ENCODE measurements at regions not wholly inside any gene's neighbourhood (a gene's known extent, or its start where the extent isn't known, plus 50 kb on each side); places are given as distances from the start of the nearest gene placed in this dataset.
A peak's percentile ranks its signal among the peaks of the same experiment; 100 is the strongest.
"Not testable (repeated sequence)": the region's sequence is repeated elsewhere in the genome, so short reads cannot be mapped to it uniquely, and the experiment has no call there.

DNA sequence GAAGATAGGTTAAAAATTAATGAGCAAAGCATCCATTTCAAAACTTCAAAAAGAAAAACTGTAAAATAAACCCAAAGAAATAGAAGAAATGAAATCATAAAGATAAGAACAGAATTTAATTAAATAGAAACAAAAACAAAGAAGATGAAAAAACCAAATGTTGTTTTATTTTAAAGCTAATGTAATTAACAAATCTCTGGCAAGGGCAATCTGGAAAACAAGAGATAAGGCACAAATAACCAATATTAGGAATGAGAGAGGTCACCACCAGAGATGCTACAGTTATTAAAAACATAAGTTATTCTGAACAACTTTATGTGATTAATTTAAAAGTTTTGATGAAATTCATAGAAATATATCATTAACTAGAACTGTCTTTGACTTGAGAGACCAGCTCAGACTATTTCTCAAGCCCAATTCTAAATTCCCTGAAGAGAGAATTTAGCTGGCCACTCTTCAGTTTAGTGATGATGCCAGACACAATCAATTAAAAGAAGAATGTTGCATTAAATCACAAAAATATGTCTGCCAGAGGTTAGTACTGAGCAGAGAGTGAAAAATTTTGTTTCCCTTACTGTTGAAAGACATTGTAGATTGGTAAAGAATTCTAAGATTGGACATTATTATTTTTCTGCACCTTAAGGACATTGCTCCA lies 227.4 kb upstream of the VLDLR start:
- DNase-seq (ENCODE audit: low spot score); FAIRE-seq: not testable (repeated sequence)

DNA sequence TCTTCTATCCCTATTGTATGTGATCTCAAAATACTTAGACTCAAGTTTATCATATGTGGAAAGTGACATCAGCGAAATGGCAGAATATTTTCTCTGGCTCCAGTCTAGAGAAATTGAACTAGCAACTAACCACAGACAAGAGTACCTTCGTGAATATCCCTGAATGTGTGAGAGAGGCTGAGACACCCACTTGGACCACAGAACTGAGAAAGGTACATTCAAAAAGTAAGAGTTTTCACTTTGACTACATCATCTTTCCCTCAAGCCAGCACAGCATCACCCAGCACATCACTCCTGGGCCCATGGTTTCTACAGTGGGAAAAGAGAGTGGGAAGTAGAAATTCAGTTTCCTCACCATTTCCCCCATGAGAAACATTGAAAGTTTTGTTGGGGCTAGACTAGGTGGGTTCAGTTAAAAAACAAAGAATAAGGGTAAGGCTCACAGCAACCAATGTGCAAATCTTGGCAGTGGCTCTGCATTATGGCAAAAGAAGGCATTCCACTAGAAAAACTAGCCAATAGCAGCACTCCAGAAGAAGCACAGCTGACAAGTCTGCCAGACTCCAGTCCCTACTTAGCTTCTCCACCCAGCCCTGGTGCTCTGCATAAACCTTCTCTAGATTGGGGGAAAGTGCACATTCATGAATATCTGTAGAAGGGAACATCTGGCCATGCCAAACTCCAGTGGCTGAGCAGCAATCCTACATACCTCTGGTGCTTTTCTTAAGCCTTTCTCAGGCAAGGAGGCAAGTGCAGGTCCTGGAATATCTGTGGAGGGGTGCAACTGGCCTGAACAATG lies 225.6 kb upstream of the VLDLR start:
- DNase-seq (ENCODE audit: low spot score) (no peak), FAIRE-seq (no peak)

DNA sequence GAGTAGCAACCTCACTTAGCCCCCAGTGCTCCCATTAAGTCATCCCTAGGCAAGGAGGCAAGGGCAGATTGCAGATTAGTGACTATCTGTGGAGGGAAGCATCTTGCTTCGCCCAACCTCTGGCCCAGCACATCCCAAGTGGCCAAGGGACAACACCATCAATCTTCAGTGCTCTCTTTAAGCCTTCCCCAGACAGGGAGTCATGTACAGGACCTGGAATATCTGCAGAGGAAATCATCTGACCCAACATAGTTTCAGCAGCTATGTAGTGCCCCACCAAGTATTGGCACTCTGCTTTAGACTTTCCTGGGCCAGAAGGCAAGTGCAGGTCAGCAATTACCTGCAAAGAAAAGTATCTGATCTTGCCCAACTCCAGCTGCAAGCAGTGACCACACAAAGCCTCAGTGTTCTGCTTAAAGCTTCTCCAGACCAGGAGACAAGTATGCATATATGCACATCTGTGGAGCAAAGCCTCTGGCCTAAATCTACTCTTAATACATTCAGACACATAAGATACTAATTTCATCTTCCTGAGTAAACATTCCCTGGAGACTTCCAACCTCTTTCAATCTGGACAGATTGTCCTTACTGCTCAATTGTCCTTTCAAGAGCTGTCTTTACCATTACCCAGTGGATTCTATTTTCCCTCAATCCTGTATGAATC lies 224.8 kb upstream of the VLDLR start:
- FAIRE-seq (no peak), DNase-seq (ENCODE audit: low spot score) (no peak)

DNA sequence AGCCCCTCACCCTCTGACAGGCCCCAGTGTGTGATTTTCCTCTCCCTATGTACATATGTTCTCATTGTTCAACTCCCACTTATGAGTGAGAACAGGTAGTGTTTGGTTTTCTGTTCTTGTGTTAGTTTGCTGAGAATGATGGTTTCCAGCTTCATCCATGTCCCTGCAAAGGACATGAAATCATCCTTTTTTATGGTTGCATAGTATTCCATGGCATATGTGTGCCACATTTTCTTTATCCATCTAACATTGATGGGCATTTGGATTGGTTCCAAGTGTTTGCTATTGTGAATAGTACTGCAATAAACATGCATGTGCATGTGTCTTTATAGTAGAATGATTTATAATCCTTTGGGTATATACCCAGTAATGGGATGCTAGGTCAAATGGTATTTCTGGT lies 223.7 kb upstream of the VLDLR start:
- DNase-seq (ENCODE audit: low spot score); FAIRE-seq: not testable (repeated sequence)

DNA sequence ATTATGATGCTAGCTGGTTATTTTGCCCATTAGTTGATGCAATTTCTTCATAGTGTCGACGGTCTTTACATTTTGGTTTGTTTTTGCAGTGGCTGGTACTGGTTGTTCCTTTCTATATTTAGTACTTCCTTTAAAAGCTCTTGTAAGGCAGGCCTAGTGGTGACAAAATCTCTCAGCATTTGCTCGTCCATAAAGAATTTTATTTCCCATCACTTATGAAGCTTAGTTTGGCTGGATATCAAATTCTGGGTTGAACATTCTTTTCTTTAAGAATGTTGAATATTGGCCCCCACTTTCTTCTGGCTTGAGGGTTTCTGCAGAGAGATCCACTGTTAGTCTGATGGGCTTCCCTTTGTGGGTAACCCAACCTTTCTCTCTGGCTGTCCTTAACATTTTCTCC lies 219.8 kb upstream of the VLDLR start:
- not testable (repeated sequence) for DNase-seq (ENCODE audit: low spot score); FAIRE-seq

DNA sequence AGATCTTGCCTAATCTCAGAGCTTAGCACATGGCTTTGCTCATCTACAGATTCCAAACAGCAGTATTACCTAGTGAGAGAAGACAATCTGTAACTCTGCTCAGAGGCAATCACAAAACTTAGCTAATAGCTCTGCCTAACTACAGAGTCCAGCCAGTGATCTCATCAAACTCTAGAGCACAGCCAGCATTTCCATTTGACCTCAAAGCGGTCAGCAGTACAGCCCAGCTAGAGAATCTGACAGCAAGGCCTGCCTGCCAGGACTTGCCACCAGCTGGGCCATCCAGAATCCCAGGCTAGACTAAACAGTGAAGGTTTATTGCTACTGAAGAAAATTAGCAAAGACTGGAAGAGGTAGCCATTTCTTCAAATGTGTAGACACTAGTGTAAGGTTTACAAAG lies 217.9 kb upstream of the VLDLR start:
- FAIRE-seq (no peak), DNase-seq (ENCODE audit: low spot score) (no peak)

DNA sequence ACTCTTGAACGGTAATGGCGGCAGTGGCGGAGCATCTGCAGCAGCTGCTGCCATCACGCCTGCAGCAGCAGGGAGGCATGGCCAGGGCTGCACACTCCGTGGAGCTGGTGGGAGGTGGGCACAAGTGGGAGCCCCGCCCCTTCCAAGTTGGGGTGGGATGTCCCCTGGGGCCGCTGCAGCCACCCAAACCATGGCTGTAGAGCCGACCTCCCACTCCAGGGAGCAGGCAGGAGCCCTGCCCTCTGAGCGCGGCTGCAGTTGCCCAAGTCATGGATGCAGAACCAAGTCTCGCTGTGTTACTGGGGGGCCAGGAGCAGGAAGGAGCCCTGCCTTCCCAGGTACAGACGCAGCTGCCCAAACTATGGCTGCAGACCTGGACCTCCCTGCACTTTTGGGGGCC lies 215.3 kb upstream of the VLDLR start:
- FAIRE-seq (no peak), DNase-seq (ENCODE audit: low spot score) (no peak)

DNA sequence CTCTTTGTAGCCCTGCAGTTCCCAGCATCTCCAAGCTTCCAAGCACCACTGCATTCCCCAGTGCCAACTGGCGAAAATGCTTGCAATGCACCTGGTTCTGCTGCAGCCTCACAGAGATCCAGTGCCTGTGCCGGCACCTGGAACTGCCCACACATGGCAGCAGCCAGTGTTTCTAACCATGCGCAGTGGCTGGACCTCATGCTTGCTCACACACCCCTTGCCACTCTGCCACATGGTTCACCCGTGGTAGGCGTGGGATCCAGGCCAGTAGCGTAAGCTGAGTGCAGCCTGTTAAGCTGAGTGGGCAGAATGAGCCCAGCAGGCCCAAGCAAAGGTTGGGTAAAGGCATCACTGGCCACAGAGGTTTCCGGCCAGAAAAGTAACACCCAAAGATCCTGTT lies 214.1 kb upstream of the VLDLR start:
- DNase-seq (ENCODE audit: low spot score) (no peak), FAIRE-seq (no peak)

DNA sequence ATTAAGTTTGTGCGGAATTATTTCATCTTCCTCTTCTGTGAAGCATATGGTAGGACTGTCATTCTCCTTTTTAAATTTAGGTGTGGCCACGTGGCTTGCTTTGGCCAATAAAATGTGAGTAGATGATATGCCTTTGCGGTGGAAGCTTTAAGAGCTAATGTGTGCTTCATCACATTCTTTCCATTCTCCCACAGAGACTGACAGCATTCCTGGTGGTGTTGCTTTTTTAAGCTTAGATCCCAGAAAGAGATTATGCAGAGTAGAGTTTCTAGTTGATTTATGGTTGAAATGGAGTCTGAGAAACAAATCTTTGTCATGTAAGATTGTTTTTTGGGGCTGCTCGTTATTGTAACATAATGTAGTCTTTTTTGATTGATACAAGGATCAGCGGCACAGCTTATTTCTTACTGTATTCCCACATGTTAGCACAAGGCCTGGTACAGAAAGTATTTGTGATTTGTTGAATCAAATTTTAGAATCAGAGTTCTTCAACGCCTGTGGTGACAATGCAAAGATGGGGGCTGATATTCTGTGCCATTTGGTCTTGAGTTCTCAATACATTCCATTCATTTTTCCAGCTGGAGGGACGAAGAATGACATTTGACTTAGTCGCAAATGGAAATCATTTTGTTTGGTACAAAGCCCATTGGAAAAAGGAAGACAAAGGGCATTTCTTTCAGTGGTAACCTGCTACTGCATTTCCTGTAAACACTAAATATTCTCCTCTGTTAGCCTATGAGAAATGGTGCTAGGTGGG lies 209.9 kb upstream of the VLDLR start:
- DNase-seq (ENCODE audit: low spot score) (no peak), FAIRE-seq (no peak)

DNA sequence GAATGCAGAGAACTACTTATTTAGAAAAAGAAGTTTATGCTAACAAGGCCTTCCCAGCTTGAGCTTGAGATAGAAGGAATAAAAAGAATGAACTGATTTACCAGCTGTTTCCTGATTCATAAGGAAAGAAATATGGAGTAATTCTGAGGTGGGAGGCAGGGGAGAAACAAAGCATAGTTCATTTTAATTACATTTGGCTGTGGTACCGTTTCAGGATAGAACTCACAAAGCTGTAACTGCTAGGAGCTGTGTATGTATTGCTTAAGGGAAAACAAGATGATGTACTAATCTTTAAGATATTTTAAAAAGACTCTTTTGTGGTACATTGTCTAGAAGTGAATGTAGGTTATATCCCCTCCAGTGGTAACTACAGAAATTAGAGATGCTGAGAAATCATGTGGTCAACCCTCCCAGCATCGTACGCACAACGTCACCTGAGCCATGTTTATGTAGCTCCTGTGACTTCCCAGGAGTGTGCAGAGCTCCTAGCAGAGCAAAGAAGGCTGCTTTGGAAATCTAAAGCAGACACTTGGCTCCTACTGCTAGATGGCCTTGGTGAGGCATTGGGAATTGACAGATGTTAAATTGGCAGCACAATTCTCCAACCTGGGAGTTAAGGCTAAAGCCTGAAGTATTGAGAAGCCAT lies 208.3 kb upstream of the VLDLR start:
- FAIRE-seq: no peak
- no peak for DNase-seq (ENCODE audit: low spot score)

DNA sequence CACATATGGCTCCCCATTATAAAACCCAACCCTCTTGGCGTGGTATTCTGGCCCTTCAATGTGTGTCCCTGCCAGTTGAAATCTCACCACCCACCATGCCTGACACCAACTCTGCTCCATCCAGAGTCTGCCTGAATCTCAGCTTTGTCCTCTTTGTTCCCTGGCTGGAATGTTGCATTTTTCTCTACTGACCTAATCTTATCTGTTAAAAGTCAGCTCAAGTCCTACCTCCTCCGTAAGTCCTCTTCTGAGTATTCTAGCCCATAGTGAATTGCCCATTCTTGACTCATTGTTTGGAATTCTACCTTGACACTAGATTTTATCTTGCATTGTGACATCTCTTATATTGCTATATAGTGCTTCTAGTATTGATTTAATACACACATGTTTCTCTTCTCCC lies 207.1 kb upstream of the VLDLR start:
- FAIRE-seq: no peak
- no peak for DNase-seq (ENCODE audit: low spot score)

DNA sequence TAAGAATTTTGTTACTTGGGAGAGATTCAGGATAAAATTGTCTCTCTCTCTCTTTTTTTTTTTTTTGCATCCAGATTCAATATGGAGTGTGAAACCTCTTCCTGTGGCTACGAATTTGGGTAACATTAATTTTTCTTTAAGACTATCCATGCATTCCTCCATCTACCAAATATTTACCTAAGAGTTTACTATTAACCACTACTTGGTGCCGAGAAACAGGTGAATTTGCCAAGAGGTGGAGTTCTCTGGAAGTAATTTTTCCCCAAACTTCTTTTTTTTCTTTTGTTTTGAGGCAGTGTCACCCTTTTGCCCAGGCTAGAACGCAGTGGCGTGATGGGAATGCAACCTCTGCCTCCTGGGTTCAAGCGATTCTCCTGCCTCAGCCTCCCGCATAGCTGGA lies 206.3 kb upstream of the VLDLR start:
- DNase-seq (ENCODE audit: low spot score) (no peak), FAIRE-seq (no peak)

DNA sequence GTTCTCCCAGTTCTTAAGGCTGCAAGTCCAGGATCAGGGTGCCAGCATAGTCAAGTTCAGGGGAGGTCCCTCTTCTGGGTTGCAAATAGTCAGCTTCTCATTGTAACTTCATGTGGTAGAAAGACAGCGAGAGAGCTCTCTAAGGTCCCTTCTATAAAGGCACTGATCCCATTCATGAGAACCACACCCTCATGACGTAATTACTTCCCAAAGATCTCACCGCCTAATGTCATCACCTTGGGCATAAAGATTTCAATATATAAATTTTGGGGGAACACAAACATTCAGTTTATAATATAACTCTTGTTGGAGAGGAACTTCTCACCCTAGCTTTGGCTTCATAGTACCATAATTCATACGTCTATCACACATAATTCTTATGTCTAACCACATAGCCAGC lies 203.9 kb upstream of the VLDLR start:
- FAIRE-seq: no peak

DNA sequence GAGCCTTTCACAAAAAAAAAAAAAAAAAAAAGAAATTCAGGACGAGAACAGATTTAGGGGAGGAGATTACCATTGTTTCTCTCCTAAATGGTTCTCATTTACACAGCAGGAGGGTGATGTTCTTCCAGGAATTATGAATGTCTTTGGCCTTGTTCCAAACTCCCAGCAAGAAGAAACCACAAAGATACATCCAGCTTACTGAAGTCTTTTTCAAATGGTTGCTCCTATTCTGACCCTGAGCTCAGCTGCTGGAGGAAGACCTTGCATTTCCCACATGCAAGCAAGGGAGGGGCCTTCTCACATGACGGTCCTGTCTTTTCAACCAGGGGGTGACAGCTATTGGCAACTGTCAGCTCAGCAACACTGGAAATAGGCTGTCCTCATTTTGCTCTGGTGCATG lies 203.0 kb upstream of the VLDLR start:
- FAIRE-seq (peak; percentile 4), DNase-seq (ENCODE audit: low spot score) (peak; percentile 37)

More for the DNA sequence above, 203.9 kb upstream of the VLDLR start:
- DNase-seq (ENCODE audit: low spot score): no peak

DNA sequence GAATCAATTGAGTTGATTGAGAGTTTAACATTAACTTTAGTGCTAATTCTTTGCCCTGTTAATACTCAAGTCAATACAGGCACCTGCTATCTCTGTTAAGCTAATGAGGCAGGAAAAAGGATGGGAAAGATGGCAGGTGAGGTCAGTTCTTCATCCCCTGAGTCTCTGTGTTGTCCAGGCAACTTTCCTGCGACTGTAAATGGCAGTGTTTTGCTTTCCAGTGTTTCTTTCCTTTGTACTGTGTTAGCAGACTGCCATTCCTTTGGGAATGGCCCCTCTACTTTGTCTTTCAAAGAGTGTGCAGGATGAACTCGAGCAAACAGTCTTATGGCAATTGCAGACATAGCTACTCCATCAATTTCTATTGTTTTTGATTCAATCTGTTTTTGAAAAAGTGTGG lies 202.2 kb upstream of the VLDLR start:
- FAIRE-seq (no peak), DNase-seq (ENCODE audit: low spot score) (no peak)

DNA sequence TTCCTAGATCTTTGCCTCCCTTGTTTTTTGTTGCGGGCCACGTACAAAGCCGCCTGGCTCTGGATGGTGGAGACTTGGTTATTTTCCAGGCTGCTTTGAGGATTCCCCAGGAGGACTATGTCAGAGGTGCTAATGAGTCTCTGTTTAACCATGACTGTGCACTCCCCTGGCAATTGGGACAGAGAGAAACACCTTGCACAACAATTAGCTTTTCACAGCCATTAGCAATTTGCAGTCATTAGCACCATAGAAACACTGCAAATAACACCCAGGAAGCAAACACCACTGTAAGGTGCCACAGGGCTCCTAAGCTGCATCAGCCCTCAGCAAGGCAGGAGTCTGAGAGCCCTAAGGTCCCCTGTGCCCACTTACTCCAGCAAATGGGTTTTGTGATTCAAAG lies 201.0 kb upstream of the VLDLR start:
- FAIRE-seq (no peak), DNase-seq (ENCODE audit: low spot score) (no peak)

DNA sequence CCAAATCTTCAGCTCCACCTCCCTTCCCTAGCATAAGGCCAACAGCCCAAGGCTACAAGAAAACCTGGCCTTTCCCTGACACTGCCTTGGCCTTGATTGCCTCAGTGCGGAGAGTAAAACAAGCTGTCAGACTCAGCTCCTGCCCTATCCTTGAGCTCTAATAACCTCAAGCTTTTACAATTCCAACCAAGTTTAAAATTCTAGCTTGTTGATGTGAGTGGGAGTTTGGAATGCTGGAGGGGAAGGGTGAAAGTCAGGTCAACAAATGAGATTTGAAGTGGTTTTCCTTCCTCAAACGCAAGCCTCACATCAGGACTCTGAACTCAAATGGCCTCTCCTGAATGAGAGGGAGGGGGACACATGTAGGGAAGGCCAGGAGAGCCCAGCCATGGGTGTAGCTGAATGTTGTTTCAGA lies 197.0 kb upstream of the VLDLR start:
- DNase-seq (ENCODE audit: low spot score) (no peak), FAIRE-seq (no peak)

DNA sequence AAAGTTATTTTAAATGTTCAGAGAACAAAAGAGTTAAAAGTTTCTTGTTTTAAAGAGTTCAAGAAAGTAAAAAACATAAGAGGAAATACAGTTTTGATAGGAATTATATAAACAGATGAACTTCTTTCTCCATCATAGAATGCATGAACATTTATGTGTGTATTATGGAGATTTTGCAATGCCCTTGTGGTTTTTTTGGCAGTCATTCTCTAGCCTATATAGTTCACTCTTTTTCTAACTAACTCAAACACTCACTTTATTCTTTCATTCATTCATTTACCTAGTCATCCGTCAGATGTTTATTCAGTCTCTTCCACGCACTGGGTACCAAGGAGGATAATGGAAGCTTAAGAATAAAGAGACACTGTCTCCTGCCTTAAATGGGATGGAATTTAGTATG lies 195.9 kb upstream of the VLDLR start:
- DNase-seq (ENCODE audit: low spot score): no peak
- no peak for FAIRE-seq

DNA sequence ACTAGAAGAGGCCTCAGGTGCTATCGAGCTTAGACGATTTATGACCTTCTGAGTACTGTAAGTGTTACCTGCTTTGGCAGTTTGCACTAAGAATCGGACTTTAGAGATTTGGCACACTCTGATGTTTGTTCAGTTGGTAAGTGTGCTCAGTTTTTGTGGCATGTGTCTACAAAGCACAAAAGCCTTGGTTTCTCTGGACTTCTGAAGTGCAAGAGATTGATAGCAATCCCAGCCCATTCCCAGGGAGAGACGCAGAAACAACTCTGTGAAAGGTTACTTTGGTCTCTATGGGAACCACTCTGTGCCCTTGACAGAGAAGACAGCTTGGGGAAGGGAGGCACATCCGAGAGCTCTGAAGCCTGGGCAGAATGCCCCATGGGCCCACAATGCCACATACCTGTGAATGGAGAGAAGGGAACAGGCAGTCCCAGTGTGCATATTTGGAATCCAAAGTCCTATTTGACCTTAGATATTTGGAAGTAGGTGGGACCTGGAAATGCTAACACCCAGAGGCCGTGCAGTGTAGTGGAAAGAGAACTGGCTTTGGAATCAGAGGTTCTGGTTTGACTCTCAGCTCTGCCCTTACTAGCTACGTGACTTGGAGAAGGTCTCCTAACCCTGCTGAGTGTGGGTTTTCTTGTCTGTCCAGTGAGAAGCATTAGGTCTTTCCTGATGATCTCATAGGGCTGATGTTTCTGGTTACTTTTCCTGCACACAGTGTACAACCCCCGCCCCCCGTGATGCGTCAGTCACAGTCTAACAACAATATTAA lies 194.3 kb upstream of the VLDLR start:
- FAIRE-seq (no peak), DNase-seq (ENCODE audit: low spot score) (peak; percentile 7)

DNA sequence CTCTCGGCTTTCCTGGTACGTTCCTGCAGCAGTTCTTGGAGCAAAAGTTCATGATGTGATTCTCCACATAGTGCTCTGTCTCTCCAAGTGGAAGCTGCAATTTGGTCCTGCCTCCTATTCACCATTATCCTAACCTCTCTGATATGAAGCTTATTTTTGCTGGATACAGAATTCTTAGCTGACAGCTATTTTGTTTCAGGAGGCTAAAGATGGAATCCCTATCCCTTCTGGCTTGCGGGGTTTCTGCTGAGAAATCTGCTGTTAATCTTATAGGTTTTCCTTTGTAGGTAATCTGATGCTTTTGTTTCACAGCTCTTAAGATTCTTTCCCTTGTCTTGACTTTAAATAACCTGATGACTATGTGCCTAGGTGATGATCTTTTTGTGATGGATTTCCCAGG lies 181.6 kb upstream of the VLDLR start:
- DNase-seq (ENCODE audit: low spot score): no peak
- FAIRE-seq: no peak

DNA sequence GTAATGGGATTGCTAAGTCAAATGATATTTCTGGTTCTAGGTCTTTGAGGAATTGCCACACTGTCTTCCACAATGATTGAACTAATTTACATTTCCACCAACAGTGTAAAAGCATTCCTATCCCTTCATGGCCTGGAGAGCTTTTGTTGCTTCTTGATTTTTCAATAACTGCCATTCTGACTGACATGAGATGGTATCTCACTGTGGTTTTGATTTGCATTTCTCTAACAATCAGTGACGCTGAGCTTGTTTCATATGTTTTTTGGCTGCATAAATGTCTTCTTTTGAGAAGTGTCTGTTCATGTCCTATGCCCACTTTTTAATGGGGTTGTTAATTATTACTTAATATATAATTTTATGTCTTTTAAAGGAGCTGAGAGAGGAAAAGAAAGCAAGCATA lies 177.7 kb upstream of the VLDLR start:
- not testable (repeated sequence) for DNase-seq (ENCODE audit: low spot score); FAIRE-seq
